ENCODE measurements at regions not wholly inside any gene's neighbourhood (a gene's known extent, or its start where the extent isn't known, plus 50 kb on each side); places are given as distances from the start of the nearest gene placed in this dataset.
"Not testable (repeated sequence)": the region's sequence is repeated elsewhere in the genome, so short reads cannot be mapped to it uniquely, and the experiment has no call there.

DNA sequence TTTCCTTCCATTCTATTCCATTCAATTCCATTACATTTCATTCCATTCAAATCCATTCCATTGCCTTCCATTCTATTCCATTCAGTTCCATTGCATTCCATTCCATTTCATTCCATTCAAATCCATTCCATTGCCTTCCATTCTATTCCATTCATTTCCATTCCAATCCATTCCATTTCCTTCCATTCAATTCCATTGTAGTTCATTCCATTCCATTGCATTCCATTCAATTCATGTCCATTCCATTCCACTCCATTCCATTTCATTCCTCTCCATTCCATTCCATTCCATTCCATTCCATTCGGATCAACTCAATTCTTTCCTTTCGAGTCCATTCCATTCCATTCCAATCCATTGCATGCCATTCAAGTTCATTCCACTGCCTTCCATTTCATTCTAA, 1128.3 kb downstream of the RPIA start:
- DNase-seq, result no peak
- no peak overlapping the region for H3K27ac ChIP-seq
- no peaks in the 10 kb centered on the region for H3K4me1 ChIP-seq
- H3K9me3 ChIP-seq, result peaks cover 5 to 83% (median 78%) of the 10 kb centered on the region in 3 donors
- H3K4me3 ChIP-seq, result no peak overlapping the region
- TF ChIP-seq CTCF (IDR thresholded peaks at IDR 0.05), result no peak
- TF ChIP-seq POLR2A (IDR thresholded peaks at IDR 0.05), result no peak
- intact Hi-C loops (cut with DNase I), result no loop called here
- no peaks in the 10 kb centered on the region for H3K36me3 ChIP-seq
- no peaks in the 10 kb centered on the region for H3K27me3 ChIP-seq
- 84 to 92% methylated on average over 2 of the region's 2 CpGs for WGBS, 2 donors

GRCh38 chr2:89820248-89820647, 1128.8 kb downstream of the RPIA start:
- Histone ChIP-seq H3K4me1 (no peaks in the 10 kb centered on the region), H3K27ac (no peak overlapping the region), H3K36me3 (no peaks in the 10 kb centered on the region), H3K27me3 (no peaks in the 10 kb centered on the region), H3K9me3 (peaks cover 5 to 83% (median 80%) of the 10 kb centered on the region in 3 donors), H3K4me3 (no peak overlapping the region)
- no peak for TF ChIP-seq CTCF (IDR thresholded peaks at IDR 0.05)
- TF ChIP-seq POLR2A (IDR thresholded peaks at IDR 0.05), result no peak
- DNase-seq, result no peak
- intact Hi-C loops (cut with DNase I), result no loop called here
- 66 to 68% methylated on average over 9 of the region's 9 CpGs for WGBS, 2 donors

- Histone ChIP-seq H3K36me3 (no peaks in the 10 kb centered on the region), H3K27ac (no peak overlapping the region), H3K27me3 (no peaks in the 10 kb centered on the region), H3K4me3 (no peak overlapping the region), H3K4me1 (no peaks in the 10 kb centered on the region), H3K9me3 (peaks cover 5 to 87% (median 74%) of the 10 kb centered on the region in 3 donors)
- no peak for TF ChIP-seq CTCF (IDR thresholded peaks at IDR 0.05)
- TF ChIP-seq POLR2A (IDR thresholded peaks at IDR 0.05), result no peak
- intact Hi-C loops (cut with DNase I), result no loop called here
- WGBS, 2 donors, result 61 to 66% methylated on average over 8 of the region's 8 CpGs
- DNase-seq, result no peak
Measured at GRCh38 chr2:89821455-89821945, 1130.0 kb downstream of the RPIA start.

DNA sequence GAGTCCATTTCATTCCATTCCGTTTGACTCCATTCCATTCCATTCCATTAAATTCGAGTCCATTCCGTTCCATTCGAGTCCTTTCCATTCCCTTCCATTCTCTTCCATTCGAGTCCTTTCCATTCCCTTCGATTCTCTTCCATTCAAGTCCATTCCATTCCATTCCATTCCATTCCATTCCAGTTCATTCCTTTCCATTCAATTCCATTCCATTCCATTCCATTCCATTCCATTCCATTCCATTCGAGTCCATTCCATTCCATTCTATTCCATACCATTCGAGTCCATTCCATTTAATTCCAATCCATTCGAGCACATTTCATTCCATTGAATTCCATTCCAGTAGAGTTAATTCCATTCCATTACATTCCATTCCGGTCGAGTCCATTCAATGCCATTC, 1130.9 kb downstream of the RPIA start:
- H3K27me3 ChIP-seq; H3K4me1 ChIP-seq; H3K27ac ChIP-seq; intact Hi-C loops (cut with DNase I); DNase-seq; H3K4me3 ChIP-seq; H3K36me3 ChIP-seq: not testable (repeated sequence)
- WGBS, 2 donors, result 70 to 80% methylated on average over 11 of the region's 11 CpGs
- H3K9me3 ChIP-seq, result peaks cover 5 to 81% (median 66%) of the 10 kb centered on the region in 3 donors

DNA sequence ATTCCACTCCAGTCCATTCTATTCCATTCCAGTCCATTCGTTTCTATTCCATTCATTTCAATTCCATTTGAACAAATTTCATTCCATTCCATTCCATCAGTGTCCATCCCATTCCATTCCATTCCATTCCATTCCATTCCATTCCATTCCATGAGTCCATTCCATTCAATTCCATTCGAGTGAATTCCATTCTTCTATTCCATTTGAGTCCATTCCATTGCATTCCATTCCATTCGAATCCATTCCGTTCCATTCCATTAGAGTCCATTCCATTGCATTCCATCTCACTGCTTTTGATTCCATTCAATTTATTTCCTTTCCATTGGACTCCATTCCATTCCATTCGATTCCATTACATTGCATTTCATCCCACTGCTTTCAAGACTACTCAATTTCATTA, 1132.1 kb downstream of the RPIA start:
- no peak overlapping the region for H3K4me3 ChIP-seq
- TF ChIP-seq POLR2A (IDR thresholded peaks at IDR 0.05) (no peak), CTCF (IDR thresholded peaks at IDR 0.05) (no peak)
- no peak overlapping the region for H3K27ac ChIP-seq
- H3K4me1 ChIP-seq, result no peaks in the 10 kb centered on the region
- intact Hi-C loops (cut with DNase I), result no loop called here
- DNase-seq, result no peak
- WGBS, 2 donors, result 62% methylated on average over 5 of the region's 5 CpGs
- H3K27me3 ChIP-seq, result no peaks in the 10 kb centered on the region
- H3K36me3 ChIP-seq, result no peaks in the 10 kb centered on the region
- H3K9me3 ChIP-seq, result peaks cover 0 to 69% (median 55%) of the 10 kb centered on the region in 3 donors

GRCh38 chr2:89825034-89825433, 1133.6 kb downstream of the RPIA start:
- Histone ChIP-seq H3K9me3 (peaks cover 0 to 56% (median 40%) of the 10 kb centered on the region in 3 donors), H3K36me3 (no peaks in the 10 kb centered on the region), H3K4me1 (no peaks in the 10 kb centered on the region), H3K27me3 (no peaks in the 10 kb centered on the region), H3K27ac (no peak overlapping the region), H3K4me3 (no peak overlapping the region)
- TF ChIP-seq POLR2A (IDR thresholded peaks at IDR 0.05) (no peak), CTCF (IDR thresholded peaks at IDR 0.05) (no peak)
- no peak for DNase-seq
- intact Hi-C loops (cut with DNase I), result no loop called here
- 77% methylated on average over 8 of the region's 8 CpGs for WGBS, 2 donors

GRCh38 chr2:89826741-89827140, 1135.3 kb downstream of the RPIA start:
- peaks cover 0 to 41% (median 23%) of the 10 kb centered on the region in 3 donors for H3K9me3 ChIP-seq
- DNase-seq; H3K27me3 ChIP-seq; H3K4me1 ChIP-seq; H3K27ac ChIP-seq; H3K4me3 ChIP-seq; intact Hi-C loops (cut with DNase I); H3K36me3 ChIP-seq: not testable (repeated sequence)
- 69 to 77% methylated on average over 9 of the region's 9 CpGs for whole genome bisulfite sequencing, 2 donors

DNA sequence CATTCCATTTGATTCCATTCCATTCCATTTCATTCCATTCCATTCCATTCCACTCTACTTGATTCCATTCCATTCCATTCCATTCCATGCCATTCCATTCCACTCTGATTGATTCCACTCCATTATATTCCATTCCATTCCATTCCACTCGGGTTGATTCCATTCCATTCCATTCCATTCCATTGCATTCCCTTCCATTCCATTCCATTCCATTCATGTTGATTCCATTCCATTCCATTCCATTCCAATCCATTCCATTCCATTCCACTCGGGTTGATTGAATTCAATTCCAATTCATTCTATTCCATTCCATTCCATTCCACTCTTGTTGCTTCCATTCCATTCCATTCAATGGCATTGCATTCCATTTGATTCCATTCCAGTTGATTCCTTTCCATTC, 1136.4 kb downstream of the RPIA start:
- WGBS, 2 donors, result 42 to 55% methylated on average over 2 of the region's 2 CpGs
- H3K4me3 ChIP-seq; H3K27me3 ChIP-seq; intact Hi-C loops (cut with DNase I); H3K27ac ChIP-seq; H3K36me3 ChIP-seq; H3K4me1 ChIP-seq; DNase-seq: not testable (repeated sequence)
- H3K9me3 ChIP-seq, result peaks cover 0 to 34% (median 12%) of the 10 kb centered on the region in 3 donors

All from esophagus squamous epithelium (tissue), 5 donors.